ENCODE measurements at regions not wholly inside any gene's neighbourhood (a gene's known extent, or its start where the extent isn't known, plus 50 kb on each side); places are given as distances from the start of the nearest gene placed in this dataset.
"Not testable (repeated sequence)": the region's sequence is repeated elsewhere in the genome, so short reads cannot be mapped to it uniquely, and the experiment has no call there.

DNA sequence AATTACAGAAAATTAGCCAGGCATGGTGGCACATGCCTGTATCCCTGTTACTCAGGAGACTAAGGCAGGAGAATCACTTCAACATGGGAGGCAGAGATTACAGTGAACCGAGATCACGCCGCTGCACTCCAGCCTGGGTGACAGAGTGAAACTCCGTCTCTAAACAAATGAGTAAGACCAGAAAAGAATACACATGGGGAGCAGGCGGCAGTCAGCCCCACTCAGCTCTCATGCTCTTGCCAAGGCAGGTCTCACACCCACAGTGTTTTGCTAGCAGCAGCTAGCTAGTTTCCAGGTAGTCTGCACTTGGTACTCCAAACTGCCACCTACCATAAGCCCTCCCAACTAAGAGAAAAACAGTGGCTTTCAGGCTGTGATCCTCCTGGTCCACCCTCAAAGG lies 722.3 kb upstream of the CTNND2 start:
- DNase-seq, result no peak

DNA sequence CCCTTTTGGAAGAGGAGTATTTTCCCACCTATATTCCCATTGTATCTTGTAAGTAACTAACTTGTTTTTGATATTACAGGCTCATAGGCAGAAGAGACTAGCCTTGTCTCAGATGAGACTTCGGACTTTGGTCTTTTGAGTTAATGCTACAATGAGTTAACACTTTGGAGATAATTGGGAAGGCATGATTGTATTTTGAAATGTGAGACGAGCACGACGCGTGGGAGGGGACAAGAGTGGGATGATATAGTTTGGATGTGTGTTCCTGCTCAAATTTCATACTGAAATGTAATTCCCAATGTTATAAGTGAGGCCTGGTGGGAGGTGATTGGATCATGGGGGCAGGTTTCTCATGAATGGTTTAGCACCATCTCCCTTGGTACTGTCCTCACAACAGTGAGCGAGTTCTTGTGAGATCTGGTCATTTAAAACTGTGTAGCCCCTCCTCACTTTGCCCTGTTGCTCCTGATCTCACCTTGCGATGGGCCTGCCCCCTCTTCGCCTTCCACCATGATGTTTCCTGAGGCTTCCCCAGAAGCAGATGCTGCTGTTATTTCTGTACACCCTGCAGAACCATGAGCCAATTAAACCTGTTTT lies 721.5 kb upstream of the CTNND2 start:
- no peak for DNase-seq

DNA sequence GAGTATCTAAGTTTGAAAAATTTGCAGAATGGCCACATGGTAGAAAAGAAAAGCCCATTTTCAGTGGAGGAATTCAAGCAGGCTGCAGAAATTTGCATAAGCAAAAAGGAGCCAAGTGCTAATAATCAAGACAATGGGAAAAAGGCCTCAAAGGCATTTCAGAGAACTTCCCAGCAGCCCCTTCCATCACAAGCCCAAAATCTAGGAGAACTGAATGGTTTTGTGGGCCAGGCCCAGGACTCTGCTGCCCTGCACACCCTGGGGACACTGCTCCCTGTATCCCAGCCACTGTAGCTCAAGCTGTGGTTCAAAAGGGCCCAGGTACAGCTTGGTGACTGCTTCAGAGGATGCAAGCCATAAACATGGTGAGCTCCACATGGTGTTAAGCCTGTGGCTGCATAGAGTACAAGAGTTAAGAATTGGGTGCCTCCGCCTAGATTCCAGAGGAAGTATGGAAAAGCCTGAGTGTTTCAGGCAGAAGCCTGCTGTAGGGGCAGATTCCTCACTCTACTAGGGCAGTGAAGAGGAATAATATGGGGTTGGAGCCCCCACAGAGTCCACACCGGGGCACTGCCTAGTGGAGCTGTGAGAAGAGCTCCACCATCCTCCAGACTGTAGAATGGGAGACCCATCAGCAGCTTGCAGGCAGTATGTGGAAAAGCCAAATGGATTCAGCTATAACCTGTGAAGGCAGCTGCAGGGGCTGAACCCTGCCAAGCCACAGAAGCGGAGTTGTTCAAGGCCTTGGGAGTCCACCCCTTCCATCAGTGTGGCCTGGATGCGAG lies 720.7 kb upstream of the CTNND2 start:
- DNase-seq, result no peak

DNA sequence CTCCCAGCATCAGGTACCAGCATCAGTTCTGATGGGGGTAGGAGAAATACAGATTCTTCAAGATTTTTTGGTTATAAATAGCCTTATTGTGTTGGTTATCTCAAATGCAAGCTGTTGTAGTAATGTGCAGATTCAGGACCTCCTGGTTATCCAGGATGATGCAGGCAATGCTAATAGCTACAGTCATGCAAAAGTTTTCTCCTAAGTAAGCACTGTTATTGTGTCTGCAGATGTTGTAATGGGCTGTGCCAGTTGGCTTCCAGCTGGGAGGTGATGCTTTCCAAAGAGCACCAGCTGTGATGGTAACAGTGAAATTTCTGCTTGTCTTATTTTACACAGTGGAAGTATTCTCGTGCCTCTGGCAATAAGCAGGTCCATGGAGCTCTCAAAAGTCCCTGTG lies 719.2 kb upstream of the CTNND2 start:
- DNase-seq, result no peak

DNA sequence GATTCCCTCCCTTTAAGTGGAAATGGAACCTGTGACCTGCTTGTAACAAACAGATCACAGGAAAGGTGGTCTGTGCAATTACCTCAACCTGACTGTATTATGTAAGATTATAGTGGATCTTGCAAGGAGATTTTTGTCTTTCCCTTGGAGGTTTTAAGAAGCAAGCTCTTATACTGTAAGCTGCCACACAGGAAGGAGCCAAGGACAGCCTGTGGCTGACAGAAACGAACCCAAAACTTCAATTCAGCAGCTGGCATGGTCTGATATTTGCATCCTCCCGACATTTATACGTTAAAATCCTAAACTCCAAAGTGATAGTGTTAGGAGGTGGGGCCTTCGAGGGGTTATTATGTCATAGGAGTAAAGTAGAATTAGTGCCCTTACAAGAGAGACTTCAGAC lies 711.8 kb upstream of the CTNND2 start:
- no peak for DNase-seq

DNA sequence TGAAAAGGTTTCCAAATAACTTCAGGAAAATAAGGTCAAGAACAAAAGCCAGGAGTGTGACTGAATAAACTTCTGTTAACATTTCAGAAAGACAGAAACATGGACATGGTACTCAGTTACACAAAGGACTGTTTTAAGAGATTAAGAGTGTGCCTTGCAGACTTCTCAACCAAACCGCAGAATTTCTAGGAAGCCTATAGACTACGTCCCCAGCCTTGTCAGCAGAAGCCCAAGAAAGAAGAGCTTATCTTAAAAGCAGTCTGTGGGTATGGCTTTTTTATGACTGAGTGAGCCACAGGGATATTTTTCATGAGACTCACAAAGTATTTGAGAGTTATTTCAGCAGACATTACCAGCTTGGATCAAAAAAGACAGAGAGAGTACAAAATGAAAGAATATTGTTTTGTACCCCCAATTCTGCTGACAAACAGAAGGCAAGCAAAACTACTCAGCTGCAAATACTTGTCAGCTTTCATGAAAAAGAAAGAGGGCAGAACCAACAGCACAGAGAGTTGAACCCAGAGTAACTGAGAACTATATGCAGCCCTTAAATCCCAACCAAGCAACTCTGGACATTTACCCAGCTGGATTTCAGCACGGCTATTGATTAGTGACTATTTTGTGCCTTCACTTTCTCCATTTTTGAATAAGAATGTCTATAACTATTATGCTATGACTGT lies 711.0 kb upstream of the CTNND2 start:
- DNase-seq, result no peak

DNA sequence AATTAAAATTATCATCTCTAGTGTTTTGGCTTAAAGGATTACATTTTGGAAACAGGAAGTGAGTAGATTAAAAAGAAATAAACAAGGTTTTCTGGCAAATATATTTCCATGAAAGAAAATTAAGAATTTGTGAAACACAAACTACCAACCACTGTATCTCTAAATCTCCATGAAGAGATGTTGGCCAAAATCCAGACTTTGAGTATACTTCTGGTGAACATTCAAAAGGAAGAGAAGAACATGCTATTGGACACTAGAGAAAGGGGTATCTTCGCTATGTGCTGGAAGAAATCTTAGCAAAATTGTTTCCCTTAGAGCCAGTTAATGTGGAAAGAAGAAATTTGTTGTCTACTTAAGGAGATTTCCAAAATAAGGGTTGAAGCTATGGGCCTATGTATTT lies 710.4 kb upstream of the CTNND2 start:
- DNase-seq, result no peak

DNA sequence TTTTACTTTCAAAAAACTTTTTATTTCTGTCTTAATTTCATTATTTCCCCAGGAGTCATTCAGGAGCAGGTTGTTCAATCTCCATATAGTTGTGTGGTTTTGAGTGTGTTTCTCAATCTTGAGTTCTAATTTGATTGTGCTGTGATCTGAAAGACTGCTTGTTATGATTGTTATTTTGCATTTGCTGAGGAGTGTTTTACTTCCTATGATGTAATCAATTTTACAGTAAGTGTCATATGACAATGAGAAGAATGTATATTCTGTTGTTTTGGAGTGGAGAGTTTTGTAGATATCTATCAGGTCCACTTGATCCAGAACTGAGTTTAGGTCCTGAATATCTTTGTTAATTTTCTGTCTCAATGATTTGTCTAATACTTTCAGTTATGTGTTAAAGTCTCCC lies 706.9 kb upstream of the CTNND2 start:
- DNase-seq, result no peak

DNA sequence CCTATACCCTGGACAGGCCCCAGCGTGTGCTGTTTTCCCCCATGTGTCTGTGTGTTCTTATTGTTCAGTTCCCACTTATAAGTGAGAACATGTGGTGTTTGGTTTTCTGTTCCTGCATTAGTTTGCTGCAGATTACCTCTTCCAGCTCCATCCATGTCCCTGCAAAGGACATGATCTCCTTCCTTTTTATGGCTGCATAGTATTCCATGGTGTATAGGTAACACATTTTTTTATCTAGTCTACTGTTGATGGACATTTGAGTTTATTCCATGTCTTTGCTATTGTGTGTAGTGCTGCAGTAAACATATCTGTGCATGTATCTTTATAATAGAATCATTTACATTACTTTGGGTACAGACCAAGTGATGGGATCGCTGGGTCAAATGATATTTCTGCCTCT lies 703.6 kb upstream of the CTNND2 start:
- not testable (repeated sequence) for DNase-seq

DNA sequence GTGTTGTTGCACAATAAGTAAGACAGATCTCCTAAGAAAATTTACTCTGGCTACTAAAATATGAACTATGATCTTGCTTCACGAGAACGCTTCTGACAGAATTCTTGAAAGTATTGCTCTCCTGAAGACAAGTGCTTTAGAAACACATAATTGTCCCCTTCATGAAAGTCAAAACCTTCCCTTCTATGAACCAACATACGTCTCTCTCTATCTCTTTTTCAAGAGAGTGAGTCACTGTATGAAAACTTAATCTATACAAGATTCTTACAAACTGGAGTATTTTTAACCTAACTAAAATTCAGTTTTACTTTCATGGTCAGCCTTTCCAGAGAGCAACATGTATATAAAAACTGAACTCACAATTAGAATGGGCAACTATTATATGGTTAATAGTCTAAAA lies 688.0 kb upstream of the CTNND2 start:
- no peak for DNase-seq

DNA sequence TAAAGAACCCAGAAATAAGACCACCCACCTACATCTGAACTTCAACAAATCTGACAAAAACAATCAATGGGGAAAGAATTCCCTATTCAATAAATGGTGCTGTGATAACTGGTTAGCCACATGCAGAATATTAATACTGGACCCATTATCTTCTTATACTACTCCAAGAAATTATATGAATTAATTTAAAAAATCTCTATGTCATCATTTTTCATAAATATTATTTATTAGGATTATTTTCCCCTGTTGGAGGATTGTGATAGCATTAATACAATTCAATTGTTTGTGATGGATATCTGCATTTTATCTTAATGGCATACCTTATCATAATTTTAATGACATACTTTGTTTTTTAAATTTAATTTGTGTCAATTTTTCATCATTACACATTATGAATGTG lies 682.2 kb upstream of the CTNND2 start:
- DNase-seq, result no peak

DNA sequence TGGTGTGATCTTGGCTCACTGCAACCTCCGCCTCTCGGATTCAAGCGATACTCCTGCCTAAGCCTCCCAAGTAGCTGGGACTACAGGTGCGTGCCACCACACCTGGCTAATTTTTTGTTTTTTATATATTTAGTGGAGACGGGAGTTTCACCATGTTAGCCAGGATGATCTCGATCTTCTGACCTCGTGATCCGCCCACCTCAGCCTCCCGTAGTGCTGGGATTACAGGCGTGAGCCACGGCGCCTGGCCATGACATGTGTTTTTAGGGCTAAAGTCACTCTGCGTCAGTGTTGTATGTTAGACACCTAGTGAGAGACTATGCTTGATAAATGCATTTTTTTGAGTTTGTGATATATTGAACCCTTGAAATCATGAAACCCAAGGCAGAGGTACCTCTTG lies 674.6 kb upstream of the CTNND2 start:
- DNase-seq, result not testable (repeated sequence)

DNA sequence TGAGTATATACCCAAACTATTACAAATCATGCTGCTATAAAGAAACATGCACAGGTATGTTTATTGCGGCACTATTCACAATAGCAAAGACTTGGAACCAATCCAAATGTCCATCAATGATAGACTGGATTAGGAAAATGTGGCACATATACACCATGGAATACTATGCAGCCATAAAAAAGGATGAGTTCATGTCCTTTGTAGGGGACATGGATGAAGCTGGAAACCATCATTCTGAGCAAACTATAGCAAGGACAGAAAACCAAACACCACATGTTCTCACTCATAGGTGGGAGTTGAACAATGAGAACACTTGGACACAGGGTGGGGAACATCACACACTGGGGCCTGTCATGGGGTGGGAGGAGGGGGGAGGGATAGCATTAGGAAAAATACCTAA lies 672.7 kb upstream of the CTNND2 start:
- DNase-seq, result not testable (repeated sequence)

DNA sequence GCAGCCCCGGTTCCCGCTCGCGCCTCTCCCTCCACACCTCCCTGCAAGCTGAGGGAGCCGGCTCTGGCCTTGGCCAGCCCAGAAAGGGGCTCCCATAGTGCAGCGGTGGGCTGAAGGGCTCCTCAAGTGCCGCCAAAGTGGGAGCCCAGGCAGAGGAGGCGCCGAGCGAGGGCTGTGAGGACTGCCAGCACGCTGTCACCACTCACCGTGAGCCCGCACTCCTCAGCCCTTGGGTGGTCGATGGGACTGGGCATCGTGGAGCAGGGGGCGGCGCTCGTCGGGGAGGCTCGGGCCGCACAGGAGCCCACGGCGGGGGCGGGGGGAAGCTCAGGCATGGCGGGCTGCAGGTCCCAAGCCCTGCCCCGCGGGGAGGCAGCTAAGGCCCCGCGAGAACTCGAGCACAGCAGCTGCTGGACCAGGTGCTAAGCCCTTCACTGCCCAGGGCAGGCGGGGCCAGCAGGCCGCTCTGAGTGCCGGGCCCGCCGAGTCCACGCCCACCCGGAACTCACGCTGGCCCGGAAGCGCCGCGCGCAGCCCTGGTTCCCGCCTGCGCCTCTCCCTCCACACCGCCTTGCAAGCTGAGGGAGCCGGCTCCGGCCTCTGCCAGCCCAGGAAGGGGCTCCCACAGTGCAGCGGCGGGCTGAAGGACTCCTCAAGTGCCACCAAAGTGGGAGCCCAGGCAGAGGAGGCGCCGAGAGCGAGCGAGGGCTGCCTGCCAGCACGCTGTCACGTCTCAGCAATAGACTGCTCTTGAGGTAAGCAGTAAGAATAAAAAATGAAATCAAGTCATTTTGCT lies 670.2 kb upstream of the CTNND2 start:
- DNase-seq, result peak; percentile 90

DNA sequence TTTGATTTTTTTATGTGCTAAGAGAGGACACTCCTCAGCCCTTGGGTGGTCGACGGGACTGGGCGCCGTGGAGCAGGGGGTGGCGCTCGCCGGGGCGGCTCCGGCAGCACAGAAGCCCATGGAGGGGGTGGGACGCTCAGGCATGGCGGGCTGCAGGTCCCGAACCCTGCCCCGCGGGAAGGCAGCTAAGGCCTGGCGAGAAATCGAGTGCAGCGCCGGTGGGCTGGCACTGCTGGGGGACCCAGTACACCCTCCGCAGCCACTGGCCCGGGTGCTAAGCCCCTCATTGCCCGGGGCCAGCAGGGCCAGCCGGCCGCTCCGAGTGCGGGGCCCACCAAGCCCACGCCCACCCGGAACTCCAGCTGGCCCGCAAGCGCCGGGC lies 669.7 kb upstream of the CTNND2 start:
- DNase-seq, result peak; percentile 49

DNA sequence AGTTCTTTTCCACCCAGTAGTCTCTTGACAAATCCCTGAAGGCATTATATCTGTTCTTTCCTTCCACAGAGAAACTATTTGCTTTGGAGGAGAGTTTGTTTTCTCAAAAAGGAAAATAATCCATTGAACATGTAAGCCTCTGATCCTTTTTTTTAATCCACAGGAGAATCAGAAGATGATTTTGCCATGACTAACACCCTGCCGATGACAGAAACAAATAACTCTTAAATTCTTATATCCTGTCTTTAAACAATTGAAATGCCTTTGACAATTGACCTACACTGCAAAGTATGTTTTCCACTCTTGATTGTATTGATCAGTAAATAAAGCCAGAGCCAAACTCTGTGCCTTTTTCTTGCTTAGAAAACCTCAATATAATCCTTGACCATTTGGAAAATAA lies 666.4 kb upstream of the CTNND2 start:
- DNase-seq, result no peak

DNA sequence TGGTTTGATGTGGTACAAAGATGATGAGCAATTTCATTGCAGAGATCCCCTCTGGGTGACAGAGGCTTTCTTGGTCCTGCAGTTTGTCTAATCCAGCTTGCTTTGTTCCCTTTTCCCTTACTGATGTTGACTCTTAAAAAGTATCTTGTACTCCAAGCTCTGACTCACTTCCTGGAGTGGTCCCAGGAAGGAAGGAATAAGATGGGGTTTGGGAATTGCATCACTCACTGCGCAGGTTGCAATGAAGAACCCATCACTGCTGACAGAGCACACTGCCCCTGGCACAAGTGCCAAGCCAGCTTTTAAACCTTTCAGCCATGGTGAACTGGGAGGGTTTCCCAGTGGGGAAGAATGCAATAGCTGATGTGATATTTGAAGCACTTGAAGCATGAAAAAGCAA lies 662.2 kb upstream of the CTNND2 start:
- DNase-seq, result no peak

DNA sequence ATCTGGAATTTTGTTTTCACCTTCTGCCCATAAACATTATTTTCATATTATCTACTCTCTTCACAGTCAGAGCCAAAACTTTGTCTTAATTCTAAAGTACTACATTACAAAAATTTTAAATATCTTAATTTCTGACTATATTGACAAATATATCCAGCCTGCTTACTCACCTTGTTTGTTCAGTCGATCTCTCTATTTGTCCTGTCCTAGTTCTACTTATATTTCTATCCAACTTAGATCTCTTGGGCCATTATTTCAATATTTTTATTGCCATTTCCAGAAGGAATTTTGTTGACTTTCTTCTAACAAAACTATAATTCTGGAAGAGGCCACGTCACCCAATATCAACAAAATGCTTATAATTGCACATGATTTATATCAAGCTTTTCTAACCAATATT lies 652.8 kb upstream of the CTNND2 start:
- DNase-seq, result no peak

DNA sequence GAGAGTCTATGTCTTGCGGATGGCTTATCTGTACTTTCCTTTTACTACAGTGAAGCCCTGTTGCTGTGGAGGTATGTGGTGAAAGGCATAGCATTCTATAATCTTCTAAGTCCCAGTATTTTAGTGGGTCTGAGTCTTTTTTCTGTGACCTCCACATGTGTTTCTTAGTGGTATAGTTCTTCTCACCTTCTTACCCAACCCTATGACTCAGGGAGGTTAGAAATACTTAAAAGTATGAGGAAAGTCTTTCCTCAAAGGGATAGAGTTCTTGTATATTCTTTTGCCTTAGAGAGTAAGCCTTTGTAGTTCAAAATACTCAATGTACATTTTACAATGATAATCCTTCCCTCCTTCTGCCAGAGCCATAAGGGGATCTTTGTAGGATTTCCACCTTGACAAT lies 621.9 kb upstream of the CTNND2 start:
- DNase-seq, result no peak

DNA sequence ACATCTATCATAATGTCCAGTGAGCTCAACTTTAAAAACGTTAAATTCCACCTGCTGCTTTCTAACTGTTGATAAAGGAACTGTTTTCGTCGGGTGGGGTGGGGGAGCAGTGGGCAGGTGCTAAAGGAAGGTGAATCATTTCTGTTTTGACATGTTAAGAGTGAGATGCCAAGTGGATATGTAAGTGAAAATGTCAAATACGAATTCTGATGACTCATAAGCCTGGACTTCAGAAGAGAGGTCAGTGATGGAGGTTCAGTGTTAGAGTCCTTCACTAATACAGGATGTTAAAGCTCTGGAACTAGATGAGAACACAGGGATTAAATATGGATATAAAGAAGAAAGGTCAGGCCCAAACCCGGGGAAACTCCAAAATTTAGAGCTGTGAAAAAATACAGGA lies 617.9 kb upstream of the CTNND2 start:
- no peak for DNase-seq

DNA sequence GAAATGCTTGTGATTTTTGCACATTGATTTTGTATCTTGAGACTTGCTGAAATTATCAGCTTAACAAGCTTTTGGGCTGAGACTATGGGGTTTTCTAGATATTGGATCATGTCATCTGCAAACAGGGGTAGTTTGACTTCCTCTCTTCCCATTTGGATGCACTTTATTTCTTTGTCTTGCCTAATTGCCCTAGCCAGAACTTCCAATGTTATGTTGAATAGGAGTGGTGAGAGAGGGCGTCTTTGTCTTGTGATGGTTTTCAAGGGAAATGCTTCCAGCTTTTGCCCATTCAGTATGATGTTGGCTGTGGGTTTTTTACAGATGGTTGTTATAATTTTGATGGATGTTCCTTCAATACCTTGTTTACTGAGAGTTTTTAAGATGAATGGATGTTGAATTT lies 600.7 kb upstream of the CTNND2 start:
- not testable (repeated sequence) for DNase-seq

DNA sequence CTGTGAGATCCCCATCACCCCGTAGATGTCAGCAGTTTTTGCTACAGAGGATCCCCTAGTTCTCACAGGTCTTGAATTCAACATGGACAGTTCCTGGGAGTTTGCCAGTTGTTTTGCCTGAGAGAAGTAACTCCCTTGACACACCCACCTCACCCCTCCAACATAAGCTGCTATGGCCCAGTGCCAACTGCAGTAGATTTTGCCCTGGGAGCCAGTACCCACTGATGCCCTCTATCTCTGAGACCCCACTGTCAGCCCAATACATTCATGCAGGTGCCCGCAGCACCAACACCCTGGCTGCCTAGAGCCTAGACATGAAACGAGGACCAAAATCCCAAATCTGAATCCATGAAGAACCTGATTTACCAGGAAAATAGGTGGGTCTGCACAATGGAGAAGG lies 583.9 kb upstream of the CTNND2 start:
- DNase-seq, result no peak

DNA sequence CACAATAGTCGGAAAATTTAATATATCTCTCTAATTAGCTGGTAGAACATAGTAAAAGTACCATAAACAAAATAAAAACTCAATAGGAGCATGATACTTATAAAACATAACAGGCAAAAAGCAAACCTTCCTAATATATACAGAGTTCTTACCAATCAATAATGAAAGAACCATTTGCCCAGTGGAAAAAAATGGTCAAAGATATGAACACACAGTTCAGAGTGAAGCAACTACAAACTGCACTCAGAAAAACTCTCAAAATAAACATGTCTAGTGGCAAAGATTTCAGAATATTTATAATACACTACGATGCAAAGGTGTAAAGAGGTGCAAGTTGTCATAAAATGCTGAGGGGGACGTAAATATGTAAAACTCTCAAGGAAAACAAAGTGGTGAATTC lies 576.2 kb upstream of the CTNND2 start:
- DNase-seq, result no peak

DNA sequence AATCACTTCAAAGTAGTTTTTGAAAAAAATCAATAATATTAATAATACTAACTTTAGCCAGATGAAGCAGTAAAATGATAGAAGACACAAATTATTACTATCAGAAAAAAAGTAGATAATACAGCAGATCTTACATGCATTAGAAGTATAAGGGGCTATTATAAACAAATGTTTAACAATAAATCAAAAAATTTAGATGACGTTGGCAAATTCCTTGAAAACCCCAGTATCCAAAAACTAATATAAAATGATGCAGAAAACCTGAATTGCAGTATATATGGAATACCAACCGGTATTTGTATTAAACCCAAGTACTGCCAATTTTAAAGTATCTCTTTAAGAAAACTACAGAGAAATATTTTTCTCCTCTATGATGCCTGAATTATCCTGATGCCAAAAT lies 573.3 kb upstream of the CTNND2 start:
- no peak for DNase-seq

All from NCI-H510A treated with DMSO at 0.1 percent for 48 hours (cell line).